NCI-H1436 treated with DMSO at 0.1 percent for 48 hours (cell line): ENCODE measurements at regions not wholly inside any gene's neighbourhood (a gene's known extent, or its start where the extent isn't known, plus 50 kb on each side); places are given as distances from the start of the nearest gene placed in this dataset.
"Not testable (repeated sequence)": the region's sequence is repeated elsewhere in the genome, so short reads cannot be mapped to it uniquely, and the experiment has no call there.

Source experiments
- DNase-seq: peaks from one replicate; lab custom pipeline; 2025; lab: John Stamatoyannopoulos, UW

DNA sequence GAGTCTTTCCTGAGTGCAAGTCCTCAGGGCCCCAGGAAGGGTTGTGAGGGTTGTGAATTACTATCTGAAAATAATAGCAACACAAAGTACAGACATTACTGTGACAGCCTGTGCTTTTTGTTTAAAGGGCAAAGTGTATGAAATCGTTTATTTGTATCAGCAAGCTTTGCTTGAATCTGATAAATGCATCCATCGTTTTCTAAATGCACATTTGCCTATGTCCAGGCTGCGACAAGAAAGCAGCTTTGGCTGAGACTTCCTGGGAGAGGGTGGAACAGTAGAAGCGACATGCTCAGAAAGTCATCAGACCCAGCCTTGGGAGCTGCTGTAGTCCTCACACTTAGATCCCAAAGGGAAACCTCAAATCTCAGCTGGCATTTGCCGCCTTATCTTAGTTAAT is 524.2 kb upstream of the SALL3 start:
- no peak for DNase-seq

DNA sequence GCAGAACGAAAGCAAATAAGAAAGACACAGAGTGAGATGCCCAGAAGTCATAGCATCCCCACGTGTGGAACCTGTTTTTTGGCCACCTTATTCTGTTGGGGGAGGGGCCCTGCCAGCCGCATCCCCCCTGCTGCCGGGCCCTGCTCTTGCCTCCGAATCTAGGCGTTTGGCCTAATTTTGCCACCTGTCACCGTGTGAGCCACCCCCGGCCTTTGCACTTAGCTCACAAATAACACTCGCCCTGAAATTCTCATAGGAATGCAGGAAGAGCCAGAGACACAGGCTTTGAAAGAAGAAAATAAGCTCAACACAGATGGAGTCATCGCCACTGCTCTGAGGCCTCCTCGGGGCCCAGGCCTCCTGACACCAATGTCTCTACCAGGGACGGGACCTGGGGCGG is 522.6 kb upstream of the SALL3 start:
- DNase-seq: no peak

DNA sequence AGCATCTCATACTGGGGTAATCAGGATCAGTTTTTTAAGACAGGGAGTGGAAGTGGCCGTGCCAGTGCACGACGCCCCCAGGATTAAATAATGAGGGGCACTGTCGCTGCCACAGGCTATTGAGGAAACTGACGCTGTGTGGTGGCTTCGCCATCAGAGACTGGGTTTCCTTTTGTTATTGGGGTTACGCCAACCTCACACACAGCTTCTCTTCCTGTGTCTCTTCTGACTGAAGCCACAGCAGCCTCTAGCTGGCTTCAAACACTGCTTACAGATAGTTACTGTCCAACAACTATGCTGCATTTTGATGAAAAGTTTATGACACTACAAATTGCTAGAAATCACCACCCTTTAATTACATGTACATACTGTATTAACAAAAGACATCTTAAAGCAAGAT is 521.9 kb upstream of the SALL3 start:
- DNase-seq: no peak

- DNase-seq: no peak
Measured at GRCh38 chr18:78458356-78458755, 521.3 kb upstream of the SALL3 start.

DNA sequence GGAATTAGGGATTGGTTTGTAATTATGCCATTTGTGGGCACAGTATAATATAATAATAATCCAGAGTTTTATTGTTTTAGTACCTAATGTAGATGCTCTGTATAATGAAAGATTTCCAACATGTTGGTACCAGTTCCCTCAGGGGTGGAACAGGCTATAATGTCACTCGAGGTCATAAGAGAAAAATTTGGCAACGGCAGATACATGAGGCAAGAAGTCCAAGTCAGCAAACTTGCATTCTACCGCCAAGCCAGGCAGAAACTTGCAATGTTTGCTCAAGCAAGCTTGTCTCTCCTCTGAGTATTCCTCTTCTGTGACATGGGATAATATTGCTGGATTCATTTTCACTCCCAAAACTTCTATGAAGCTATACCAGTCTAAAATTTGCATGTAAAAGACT is 520.0 kb upstream of the SALL3 start:
- DNase-seq: no peak

GRCh38 chr18:78460558-78460957 is 519.1 kb upstream of the SALL3 start:
- DNase-seq: no peak

- no peak for DNase-seq
Measured at GRCh38 chr18:78473563-78473962, 506.1 kb upstream of the SALL3 start.

DNA sequence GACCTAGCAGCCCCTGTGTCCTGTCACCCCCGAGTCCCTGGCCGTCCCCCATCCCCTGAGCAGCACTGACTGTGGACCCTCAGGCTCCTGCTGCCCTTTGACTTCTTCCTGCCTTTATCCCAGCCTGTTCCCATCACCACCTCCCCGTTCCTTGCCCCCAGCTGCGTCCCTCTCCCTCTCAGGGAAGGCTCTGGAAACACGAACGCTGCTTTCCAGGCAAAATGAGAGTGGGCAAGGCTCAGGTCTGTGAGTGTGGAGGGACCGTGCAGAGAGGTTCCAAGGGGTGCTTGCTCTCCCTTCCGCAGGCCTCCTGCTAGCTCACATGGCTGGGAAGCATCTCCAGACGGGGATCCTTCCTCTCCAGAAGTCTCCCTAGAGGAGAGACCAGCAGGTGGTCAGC is 501.8 kb upstream of the SALL3 start:
- DNase-seq: no peak

GRCh38 chr18:78479443-78479842 is 500.2 kb upstream of the SALL3 start:
- DNase-seq: no peak

- no peak for DNase-seq
Measured at GRCh38 chr18:78480262-78481054, 499.2 kb upstream of the SALL3 start.

DNA sequence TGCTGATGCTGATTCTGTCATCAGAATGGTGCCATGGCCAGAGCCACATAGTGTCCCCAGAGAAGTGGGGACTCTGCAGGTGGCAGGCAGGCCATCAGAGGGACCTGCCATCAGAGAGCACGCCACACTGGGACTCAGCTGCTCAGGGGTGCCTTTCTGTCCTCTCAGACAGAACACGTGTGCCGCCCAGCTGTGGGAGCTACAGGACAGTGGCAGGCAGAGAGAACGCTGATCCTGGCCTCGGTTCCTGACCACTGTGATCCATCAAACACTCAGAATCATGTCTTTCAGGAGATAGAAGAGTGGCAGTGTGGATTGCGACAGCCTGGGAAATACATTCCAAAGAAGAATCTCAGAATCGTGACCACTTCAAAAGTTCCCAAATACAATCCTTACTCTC is 497.2 kb upstream of the SALL3 start:
- DNase-seq: no peak

- DNase-seq: no peak
Measured at GRCh38 chr18:78487649-78488048, 492.0 kb upstream of the SALL3 start.

DNA sequence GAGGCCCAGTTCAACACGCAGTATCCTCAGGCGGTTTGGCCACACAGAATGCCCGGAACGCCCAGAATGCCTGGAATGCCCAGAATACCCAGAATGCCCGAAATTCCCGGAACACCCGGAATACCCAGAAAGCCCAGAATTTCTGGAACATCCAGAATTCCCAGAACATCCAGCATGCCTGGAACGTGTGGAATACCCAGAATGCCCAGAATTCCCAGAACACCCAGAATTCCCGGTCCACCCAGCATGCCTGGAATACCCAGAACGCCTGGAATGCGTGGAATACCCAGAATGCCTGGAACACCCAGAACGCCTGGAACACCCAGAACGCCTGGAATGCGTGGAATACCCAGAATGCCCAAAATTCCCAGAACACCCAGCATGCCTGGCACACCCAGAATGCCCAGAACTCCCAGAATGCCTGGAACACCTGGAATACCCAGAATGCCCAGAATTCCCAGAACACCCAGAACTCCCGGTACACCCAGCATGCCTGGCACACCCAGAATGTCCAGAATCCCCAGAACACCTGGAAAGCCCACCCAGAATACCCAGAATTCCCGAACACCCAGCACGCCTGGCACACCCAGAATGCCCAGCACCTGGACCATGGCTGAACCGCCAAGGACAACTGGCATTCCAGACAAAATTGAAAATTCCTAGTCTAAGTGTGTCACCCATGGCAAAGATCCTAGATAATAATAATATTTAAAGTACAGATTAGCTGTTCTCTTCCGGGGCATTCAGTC is 487.4 kb upstream of the SALL3 start:
- no peak for DNase-seq

DNA sequence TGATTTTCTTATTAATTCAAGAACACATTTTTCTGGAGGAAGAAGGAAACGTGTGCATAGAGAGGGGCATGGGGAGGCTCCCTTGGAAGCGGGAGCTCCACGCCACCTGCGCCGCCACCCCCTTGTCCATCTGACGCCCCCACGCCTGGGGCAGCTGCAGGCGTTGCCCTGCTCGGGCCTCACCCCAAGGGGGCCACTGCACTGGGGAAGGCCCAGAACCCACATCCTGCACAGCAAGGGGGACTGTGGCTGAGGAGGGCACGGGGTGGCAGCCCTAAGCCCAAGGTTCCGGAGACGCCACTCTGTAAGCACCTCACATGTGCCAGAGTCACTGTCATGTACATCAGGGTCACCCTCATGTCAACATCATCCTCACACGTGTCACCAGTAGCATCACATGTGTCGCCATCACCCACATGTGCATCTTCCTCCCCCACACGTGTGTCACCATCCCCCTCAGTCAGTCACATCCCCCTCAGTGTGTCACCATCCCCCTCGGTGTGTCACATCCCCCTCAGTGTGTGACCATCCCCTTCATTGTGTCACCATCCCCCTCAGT is 486.7 kb upstream of the SALL3 start:
- DNase-seq: no peak

GRCh38 chr18:78493490-78493889 is 486.1 kb upstream of the SALL3 start:
- not testable (repeated sequence) for DNase-seq

DNA sequence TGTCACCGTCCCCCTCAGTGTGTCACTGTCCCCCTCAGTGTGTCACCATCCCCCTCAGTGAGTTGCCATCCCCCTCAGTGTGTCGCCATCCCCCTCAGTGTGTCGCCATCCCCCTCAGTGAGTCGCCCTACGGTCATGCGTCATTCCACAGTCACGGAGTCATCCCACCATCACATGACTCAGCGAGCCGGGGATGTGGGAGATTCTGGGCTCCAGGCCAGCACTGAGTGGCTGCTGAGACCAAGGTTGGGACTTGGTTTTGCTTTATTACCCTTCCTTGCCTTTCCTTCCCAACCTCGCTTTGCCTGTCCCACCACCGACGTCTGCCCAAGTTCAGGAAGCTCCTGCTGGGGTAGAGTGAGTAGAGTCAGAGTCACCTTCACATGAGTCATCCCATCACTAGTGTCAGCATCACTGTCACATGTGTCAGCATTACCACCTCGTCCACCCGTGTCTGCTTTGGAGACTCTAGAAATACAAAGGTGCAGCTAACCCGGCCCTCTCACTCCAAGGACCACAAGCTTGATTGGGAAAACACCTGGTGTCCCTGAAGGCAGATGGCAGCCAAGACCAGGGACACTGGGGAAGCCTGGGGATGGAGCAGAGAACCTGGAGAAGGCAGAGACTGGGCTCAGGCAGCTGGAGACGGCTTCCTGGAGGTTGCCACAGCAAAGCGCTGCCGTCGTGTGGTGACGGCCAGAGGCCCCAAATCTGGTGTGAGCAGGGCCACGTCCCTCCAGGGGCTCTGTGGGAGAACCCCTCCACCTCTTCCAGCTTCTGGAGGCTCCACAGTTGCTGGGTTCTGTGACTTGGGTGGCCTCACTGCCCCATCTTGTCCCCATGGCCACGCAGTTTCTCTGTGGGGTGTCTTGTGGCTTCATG is 485.2 kb upstream of the SALL3 start:
- no peak for DNase-seq

DNA sequence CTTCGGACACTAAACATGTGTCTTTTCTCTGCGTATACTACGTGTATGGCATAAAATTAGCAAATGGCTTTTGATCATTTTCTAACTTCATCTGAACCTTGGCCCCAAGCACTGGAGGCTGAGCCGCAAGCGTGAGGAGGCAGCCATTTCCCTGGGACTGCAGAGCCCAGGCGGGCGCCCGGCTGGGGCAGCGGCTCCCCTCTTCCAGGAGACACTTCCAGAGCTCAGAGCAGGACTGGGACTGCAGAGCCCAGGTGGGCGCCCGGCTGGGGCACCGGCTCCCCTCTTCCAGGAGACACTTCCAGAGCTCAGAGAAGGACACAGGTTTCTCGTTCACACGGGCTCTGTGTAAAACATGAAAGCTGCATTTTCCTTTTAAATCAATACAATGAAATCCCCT is 484.1 kb upstream of the SALL3 start:
- no peak for DNase-seq

GRCh38 chr18:78496079-78496478 is 483.5 kb upstream of the SALL3 start:
- no peak for DNase-seq

DNA sequence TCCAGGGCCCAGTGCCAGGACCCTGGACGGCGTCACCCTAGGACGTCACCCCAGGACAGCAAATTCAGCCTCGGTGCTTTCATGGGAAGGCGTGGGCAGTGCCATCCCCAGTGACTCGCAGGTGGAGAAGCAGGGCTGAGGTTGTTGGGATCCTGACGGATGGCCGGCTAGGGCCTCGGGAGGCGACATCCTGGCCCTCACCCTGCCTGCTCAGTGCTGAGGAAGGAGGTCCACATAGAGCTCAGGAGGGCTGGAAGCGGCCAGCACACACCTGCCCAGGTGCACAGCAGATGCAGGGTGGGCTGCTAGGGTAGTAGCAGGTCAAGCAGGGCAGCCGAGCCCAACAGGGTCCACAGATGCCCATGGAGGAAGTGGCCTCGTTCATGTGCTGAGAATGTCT is 482.0 kb upstream of the SALL3 start:
- DNase-seq: no peak

GRCh38 chr18:78499586-78499985 is 480.0 kb upstream of the SALL3 start:
- no peak for DNase-seq

DNA sequence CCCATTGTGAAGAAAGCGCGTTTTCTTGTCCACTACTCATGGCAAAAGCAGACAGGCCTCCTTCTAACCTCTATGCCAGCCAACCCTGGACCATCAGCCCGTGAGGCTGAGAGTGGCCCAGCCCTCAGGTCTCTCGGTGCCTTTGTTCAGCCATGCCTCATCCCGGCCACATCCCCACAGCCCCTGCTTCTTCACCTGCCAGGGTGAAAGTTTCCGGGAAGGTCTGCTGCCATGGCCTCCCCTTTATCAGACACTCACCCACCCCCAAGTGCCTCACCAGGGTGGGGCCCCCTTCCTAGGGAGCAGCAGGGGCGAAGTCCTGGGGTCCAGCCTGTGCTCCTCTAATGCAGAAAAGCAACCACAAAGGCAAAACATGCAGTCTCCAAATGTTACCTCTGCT is 478.4 kb upstream of the SALL3 start:
- DNase-seq: no peak

- no peak for DNase-seq
Measured at GRCh38 chr18:78503129-78503528, 476.5 kb upstream of the SALL3 start.
